Suprapubic skin (tissue), 4 donors: ENCODE measurements at regions not wholly inside any gene's neighbourhood (a gene's known extent, or its start where the extent isn't known, plus 50 kb on each side); places are given as distances from the start of the nearest gene placed in this dataset.

ENCODE experiments used
- DNase-seq, 2 donors: peaks; one replicate each; pipeline ENCODE4 v3.0.0-alpha.2; 2019; ENCODE audit warnings: low spot score in 2 of 2
- H3K27ac ChIP-seq: fragments of 200-600 bp; sonication (generic); one replicate; pipeline ENCODE4 v1.5.1; 2019
- H3K27me3 ChIP-seq: fragments of 200-600 bp; sonication (generic); one replicate; pipeline ENCODE4 v1.5.1; 2019
- H3K36me3 ChIP-seq: fragments of 200-600 bp; sonication (generic); one replicate; pipeline ENCODE4 v1.5.1; 2019
- H3K4me1 ChIP-seq: fragments of 200-600 bp; sonication (generic); one replicate; pipeline ENCODE4 v1.5.1; 2019
- H3K4me3 ChIP-seq: fragments of 200-600 bp; sonication (generic); one replicate; pipeline ENCODE4 v1.5.1; 2019; ENCODE audit warnings: mild to moderate bottlenecking
- H3K9me3 ChIP-seq: fragments of 200-600 bp; sonication (generic); one replicate; pipeline ENCODE4 v1.5.1; 2019
- CTCF ChIP-seq, 2 donors: fragments of 200-600 bp in 1 of 2; fragments of 450-650 bp in 1 of 2; sonication (generic) in 1 of 2; IDR thresholded peaks; one replicate each; pipeline ENCODE4 v1.5.1; 2016 to 2019; ENCODE audit warnings: antibody characterized with exemption in 2 of 2, mild to moderate bottlenecking in 1 of 2, moderate library complexity in 1 of 2
- EP300 ChIP-seq: sonication (generic); formaldehyde crosslinking; IDR thresholded peaks from one replicate; pipeline ENCODE4 v1.6.1; 2017; ENCODE audit warnings: antibody characterized with exemption
- POLR2A ChIP-seq, 2 donors: fragments of 450-650 bp; IDR thresholded peaks; one replicate each; pipeline ENCODE4 v1.6.1; 2017; ENCODE audit warnings: antibody characterized with exemption in 2 of 2, mild to moderate bottlenecking in 2 of 2, moderate library complexity in 2 of 2
- POLR2AphosphoS5 ChIP-seq, 3 donors: sonication (generic); formaldehyde crosslinking; IDR thresholded peaks; one replicate each; pipeline ENCODE4 v1.6.1; 2017; ENCODE audit warnings: antibody characterized with exemption in 3 of 3
- WGBS: methylation state at CpG from one replicate; pipeline ENCODE4 v1.1.5; 2018; 5-methylcytosine and 5-hydroxymethylcytosine counted together

GRCh38 chr9:24766081-24766480 lies 220.4 kb upstream of the IZUMO3 start:
- Histone ChIP-seq H3K4me1 (no peaks in the 10 kb centered on the region), H3K27ac (no peak overlapping the region), H3K4me3 (no peak overlapping the region), H3K9me3 (no peaks in the 10 kb centered on the region), H3K27me3 (no peaks in the 10 kb centered on the region), H3K36me3 (no peaks in the 10 kb centered on the region)
- TF ChIP-seq EP300 (no peak), CTCF (IDR thresholded peaks at IDR 0.05) (no peak)
- no peak for DNase-seq
- 84% methylated on average over 1 of the region's 1 CpG for WGBS

GRCh38 chr9:24765025-24765756 lies 219.5 kb upstream of the IZUMO3 start:
- no peaks in the 10 kb centered on the region for H3K4me1 ChIP-seq
- H3K27me3 ChIP-seq, result no peaks in the 10 kb centered on the region
- no peak overlapping the region for H3K27ac ChIP-seq
- no peaks in the 10 kb centered on the region for H3K36me3 ChIP-seq
- TF ChIP-seq POLR2AphosphoS5 (IDR thresholded peaks at IDR 0.05) (no peak), EP300 (no peak), POLR2A (IDR thresholded peaks at IDR 0.05) (no peak), CTCF (IDR thresholded peaks at IDR 0.05) (no peak)
- no peaks in the 10 kb centered on the region for H3K9me3 ChIP-seq
- DNase-seq, result no peak
- H3K4me3 ChIP-seq, result no peak overlapping the region
- 95% methylated on average over 5 of the region's 7 CpGs for WGBS

GRCh38 chr9:24738421-24738961 lies 192.8 kb upstream of the IZUMO3 start:
- no peak for TF ChIP-seq EP300
- no peak for TF ChIP-seq CTCF (IDR thresholded peaks at IDR 0.05)
- TF ChIP-seq POLR2AphosphoS5 (IDR thresholded peaks at IDR 0.05), result no peak
- TF ChIP-seq POLR2A (IDR thresholded peaks at IDR 0.05), result no peak
- H3K9me3 ChIP-seq, result no peaks in the 10 kb centered on the region
- no peak overlapping the region for H3K27ac ChIP-seq
- no peak overlapping the region for H3K4me3 ChIP-seq
- H3K36me3 ChIP-seq, result no peaks in the 10 kb centered on the region
- no peaks in the 10 kb centered on the region for H3K4me1 ChIP-seq
- WGBS, result 89% methylated on average over 3 of the region's 29 CpGs
- H3K27me3 ChIP-seq, result no peaks in the 10 kb centered on the region
- DNase-seq, result no peak

GRCh38 chr9:24731754-24732153 lies 186.1 kb upstream of the IZUMO3 start:
- Histone ChIP-seq H3K4me3 (no peak overlapping the region), H3K9me3 (no peaks in the 10 kb centered on the region), H3K27ac (no peak overlapping the region), H3K36me3 (no peaks in the 10 kb centered on the region), H3K4me1 (no peaks in the 10 kb centered on the region), H3K27me3 (no peaks in the 10 kb centered on the region)
- 76% methylated on average over 1 of the region's 1 CpG for WGBS
- no peak for TF ChIP-seq EP300
- TF ChIP-seq POLR2AphosphoS5 (IDR thresholded peaks at IDR 0.05), result no peak
- no peak for TF ChIP-seq CTCF (IDR thresholded peaks at IDR 0.05)
- no peak for TF ChIP-seq POLR2A (IDR thresholded peaks at IDR 0.05)
- no peak for DNase-seq

GRCh38 chr9:24721621-24722020 lies 175.9 kb upstream of the IZUMO3 start:
- WGBS, result 32% methylated on average over 1 of the region's 1 CpG
- Histone ChIP-seq H3K27me3 (no peaks in the 10 kb centered on the region), H3K9me3 (no peaks in the 10 kb centered on the region), H3K27ac (no peak overlapping the region), H3K4me1 (no peaks in the 10 kb centered on the region), H3K4me3 (no peak overlapping the region), H3K36me3 (no peaks in the 10 kb centered on the region)
- no peak for DNase-seq
- TF ChIP-seq POLR2AphosphoS5 (IDR thresholded peaks at IDR 0.05) (no peak), POLR2A (IDR thresholded peaks at IDR 0.05) (no peak), EP300 (no peak), CTCF (IDR thresholded peaks at IDR 0.05) (no peak)
